C4-2B (cell line): ENCODE measurements at regions not wholly inside any gene's neighbourhood (a gene's known extent, or its start where the extent isn't known, plus 50 kb on each side); places are given as distances from the start of the nearest gene placed in this dataset.
"Not testable (repeated sequence)": the region's sequence is repeated elsewhere in the genome, so short reads cannot be mapped to it uniquely, and the experiment has no call there.

Experiments
- ZFX ChIP-seq: fragments of 450-650 bp; IDR thresholded peaks from 2 replicates; pipeline ENCODE4 v1.6.1; 2017
- TF ChIP-seq, protein P1 (sequence below): fragments of 450-650 bp; conservative IDR thresholded peaks from 2 replicates; pipeline ENCODE4 v1.5.1; 2017; ENCODE audit warnings: mild to moderate bottlenecking

DNA sequence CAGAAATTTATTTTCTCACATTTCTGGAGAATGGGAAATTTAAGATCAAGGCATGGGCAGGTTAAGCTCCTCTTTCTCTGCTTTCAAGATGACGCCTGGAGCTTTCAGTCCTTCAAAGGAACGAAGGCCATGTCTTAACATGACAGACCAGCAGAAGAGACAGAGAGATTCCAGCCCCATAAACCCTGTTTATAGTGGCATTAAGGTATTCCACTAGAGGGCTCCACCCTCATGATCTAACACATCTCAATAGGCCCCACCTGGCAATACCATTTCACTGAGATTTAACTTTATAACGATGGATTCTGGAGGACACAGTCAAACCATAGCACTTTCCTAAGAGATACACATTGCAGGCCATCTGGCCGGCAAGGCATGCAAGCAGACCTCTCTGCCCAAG lies 1406.1 kb downstream of the RPIA start:
- TF ChIP-seq, protein P1, sequence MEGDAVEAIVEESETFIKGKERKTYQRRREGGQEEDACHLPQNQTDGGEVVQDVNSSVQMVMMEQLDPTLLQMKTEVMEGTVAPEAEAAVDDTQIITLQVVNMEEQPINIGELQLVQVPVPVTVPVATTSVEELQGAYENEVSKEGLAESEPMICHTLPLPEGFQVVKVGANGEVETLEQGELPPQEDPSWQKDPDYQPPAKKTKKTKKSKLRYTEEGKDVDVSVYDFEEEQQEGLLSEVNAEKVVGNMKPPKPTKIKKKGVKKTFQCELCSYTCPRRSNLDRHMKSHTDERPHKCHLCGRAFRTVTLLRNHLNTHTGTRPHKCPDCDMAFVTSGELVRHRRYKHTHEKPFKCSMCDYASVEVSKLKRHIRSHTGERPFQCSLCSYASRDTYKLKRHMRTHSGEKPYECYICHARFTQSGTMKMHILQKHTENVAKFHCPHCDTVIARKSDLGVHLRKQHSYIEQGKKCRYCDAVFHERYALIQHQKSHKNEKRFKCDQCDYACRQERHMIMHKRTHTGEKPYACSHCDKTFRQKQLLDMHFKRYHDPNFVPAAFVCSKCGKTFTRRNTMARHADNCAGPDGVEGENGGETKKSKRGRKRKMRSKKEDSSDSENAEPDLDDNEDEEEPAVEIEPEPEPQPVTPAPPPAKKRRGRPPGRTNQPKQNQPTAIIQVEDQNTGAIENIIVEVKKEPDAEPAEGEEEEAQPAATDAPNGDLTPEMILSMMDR, result not testable (repeated sequence)
- TF ChIP-seq ZFX, result not testable (repeated sequence)
